IMR-90 (cell line): ENCODE measurements at regions not wholly inside any gene's neighbourhood (a gene's known extent, or its start where the extent isn't known, plus 50 kb on each side); places are given as distances from the start of the nearest gene placed in this dataset.

ENCODE experiments used
- ATAC-seq: fragments of 200-7000 bp; cut with Tn5 transposase; 2 replicates; pipeline ENCODE4 v1.9.1; 2020; ENCODE audit warnings: low read depth, mild to moderate bottlenecking, moderate library complexity
- BruUV-seq: library from RNA; stranded (reverse); fragments of 400-500 nt; replicated peaks from 2 replicates; lab custom pipeline; 2021; lab: Mats Ljungman, UMichigan
- CTCF ChIA-PET: fragments of 300-600 bp; formaldehyde crosslinking; extraction: SDS; loops from one replicate; lab custom pipeline; 2021; ENCODE audit warnings: antibody characterized with exemption; lab: Yijun Ruan, JAX
- POLR2A ChIA-PET: fragments of 300-600 bp; sonication (Branson Sonifier 250); formaldehyde crosslinking; loops from one replicate; lab custom pipeline; 2022; ENCODE audit warnings: antibody characterized with exemption; ENCODE audit not compliant: unreplicated experiment; lab: Charles Lee
- DNase-seq: peaks from one replicate; pipeline ENCODE4 v3.0.0; 2013
- H2AFZ ChIP-seq: replicated peaks from 2 replicates; pipeline ENCODE3; 2013; ENCODE audit warnings: low read length, mild to moderate bottlenecking; ENCODE audit not compliant: poor library complexity
- H2AK5ac ChIP-seq: 2 replicates; pipeline ENCODE4 v1.6.1; 2013; ENCODE audit warnings: low read depth, low read length, inconsistent platforms
- H2AK9ac ChIP-seq: replicated peaks from 2 replicates; pipeline ENCODE3; 2013; ENCODE audit warnings: mild to moderate bottlenecking, low read depth, low read length, moderate library complexity; ENCODE audit not compliant: poor library complexity
- H2BK120ac ChIP-seq: 2 replicates; pipeline ENCODE4 v1.6.1; 2013; ENCODE audit warnings: low read depth, low read length, inconsistent platforms
- H2BK15ac ChIP-seq: 3 replicates; pipeline ENCODE4 v1.6.1; 2013; ENCODE audit warnings: low read depth, low read length, inconsistent platforms
- H2BK20ac ChIP-seq: 2 replicates; pipeline ENCODE4 v1.6.1; 2013; ENCODE audit warnings: low read depth, mild to moderate bottlenecking, inconsistent platforms, low read length, moderate library complexity
- H2BK5ac ChIP-seq: 2 replicates; pipeline ENCODE4 v1.6.1; 2013; ENCODE audit warnings: mild to moderate bottlenecking, low read depth, low read length, inconsistent platforms; ENCODE audit not compliant: poor library complexity, severe bottlenecking
- H3K14ac ChIP-seq: replicated peaks from 2 replicates; pipeline ENCODE4 v1.6.1; 2013; ENCODE audit warnings: low read depth, low read length, inconsistent platforms
- H3K18ac ChIP-seq: 2 replicates; pipeline ENCODE4 v1.6.1; 2013; ENCODE audit warnings: low read depth, low read length, control low read depth
- H3K23ac ChIP-seq: 2 replicates; pipeline ENCODE4 v1.6.1; 2013; ENCODE audit warnings: low read depth, low read length, inconsistent platforms
- H3K27ac ChIP-seq: 2 replicates; pipeline ENCODE4 v1.5.1; 2013; ENCODE audit warnings: mild to moderate bottlenecking, control low read depth, low read length; ENCODE audit not compliant: insufficient read depth
- H3K27me3 ChIP-seq: 2 replicates; pipeline ENCODE4 v1.6.1; 2013; ENCODE audit warnings: low read length; ENCODE audit not compliant: control insufficient read depth, insufficient read depth
- H3K36me3 ChIP-seq: 2 replicates; pipeline ENCODE4 v1.6.1; 2013; ENCODE audit warnings: low read length, mixed read lengths; ENCODE audit not compliant: control insufficient read depth, insufficient read depth
- H3K4ac ChIP-seq: 2 replicates; pipeline ENCODE4 v1.6.1; 2013; ENCODE audit warnings: low read depth, low read length, inconsistent platforms
- H3K4me1 ChIP-seq: 2 replicates; pipeline ENCODE4 v1.6.1; 2013; ENCODE audit warnings: low read length, mixed read lengths; ENCODE audit not compliant: control insufficient read depth, insufficient read depth
- H3K4me2 ChIP-seq: 2 replicates; pipeline ENCODE4 v1.6.1; 2013; ENCODE audit warnings: low read depth, mild to moderate bottlenecking, control low read depth, low read length, moderate library complexity
- H3K4me3 ChIP-seq: 2 replicates; pipeline ENCODE4 v1.5.1; 2013; ENCODE audit warnings: low read depth, mild to moderate bottlenecking, control low read depth, low read length, moderate library complexity; ENCODE audit not compliant: insufficient read depth
- H3K56ac ChIP-seq: 2 replicates; pipeline ENCODE4 v1.6.1; 2013; ENCODE audit warnings: low read length, inconsistent platforms; ENCODE audit not compliant: insufficient read depth; ENCODE audit errors: extremely low read depth
- H3K79me1 ChIP-seq, 2 experiments: 2 replicates each; pipeline ENCODE4 v1.6.1; 2013; ENCODE audit warnings: low read length in 2 of 2, inconsistent platforms in 1 of 2, low read depth in 1 of 2
- H3K9ac ChIP-seq: 2 replicates; pipeline ENCODE4 v1.6.1; 2013; ENCODE audit warnings: low read depth, low read length, control low read depth
- H3K9me1 ChIP-seq: 2 replicates; pipeline ENCODE4 v1.6.1; 2013; ENCODE audit warnings: low read length, inconsistent platforms; ENCODE audit not compliant: insufficient read depth
- H3K9me3 ChIP-seq: 2 replicates; pipeline ENCODE4 v1.6.1; 2013; ENCODE audit warnings: low read length; ENCODE audit not compliant: control insufficient read depth, insufficient read depth
- H4K20me1 ChIP-seq: 2 replicates; pipeline ENCODE4 v1.6.1; 2013; ENCODE audit warnings: low read length, inconsistent platforms; ENCODE audit not compliant: insufficient read depth
- H4K5ac ChIP-seq: 2 replicates; pipeline ENCODE4 v1.6.1; 2013; ENCODE audit warnings: mild to moderate bottlenecking, low read depth, low read length, control low read depth
- H4K8ac ChIP-seq, 2 experiments: 2 replicates each; pipeline ENCODE4 v1.6.1; 2013; ENCODE audit warnings: low read depth in 2 of 2, low read length in 2 of 2, control low read depth in 1 of 2, inconsistent platforms in 1 of 2
- H4K91ac ChIP-seq: 2 replicates; pipeline ENCODE4 v1.6.1; 2013; ENCODE audit warnings: low read depth, low read length, inconsistent platforms; ENCODE audit not compliant: insufficient read depth
- BHLHE40 ChIP-seq: fragments of 150-350 bp; IDR thresholded peaks from 2 replicates; pipeline ENCODE4 v1.6.1; 2016; ENCODE audit warnings: mild to moderate bottlenecking, low read depth, low read length
- CEBPB ChIP-seq: IDR thresholded peaks from 2 replicates; pipeline ENCODE4 v1.6.1; 2012; ENCODE audit warnings: low read depth, low read length, improper control_type of control experiment
- FOS ChIP-seq: fragments of 150-350 bp; IDR thresholded peaks from 2 replicates; pipeline ENCODE4 v1.6.1; 2016; ENCODE audit warnings: low read depth, low read length
- MAZ ChIP-seq: IDR thresholded peaks from 2 replicates; pipeline ENCODE4 v1.6.1; 2012; ENCODE audit warnings: low read depth, mild to moderate bottlenecking, low read length, improper control_type of control experiment, moderate library complexity, borderline replicate concordance
- WGBS, 2 experiments: methylation state at CpG; one replicate each; pipeline versions ENCODE4 v1.1.5 to v1.1.7; 2013; ENCODE audit warnings: missing lambda C conversion rate in 2 of 2; ENCODE audit not compliant: insufficient read length in 1 of 2; ENCODE audit errors: extremely low coverage in 2 of 2; 5-methylcytosine and 5-hydroxymethylcytosine counted together
- dilution Hi-C: fragments of 300-500 bp; cut with HindIII; formaldehyde crosslinking; loops from one replicate; pipeline ENCODE4 v1.14.3; 2018; ENCODE audit warnings: low sequenced_read_pairs; ENCODE audit not compliant: unreplicated experiment
- in situ Hi-C: fragments of 300-500 bp; cut with MboI; formaldehyde crosslinking; loops from 3 replicates; pipeline ENCODE4 v1.14.3; 2019; ENCODE audit warnings: low sequenced_read_pairs, inconsistent platforms, mixed read lengths
- intact Hi-C: fragments of 100-400 bp; cut with micrococcal nuclease; formaldehyde crosslinking; loops from 2 replicates; pipeline ENCODE4 v1.10.0; 2022

- no peaks in the 10 kb centered on the region for H4K20me1 ChIP-seq
- H3K4me1 ChIP-seq = no peaks in the 10 kb centered on the region
- ChIA-PET POLR2A (no interaction called here), CTCF (no interaction called here)
- BruUV-seq = no TSS peak
- H3K18ac ChIP-seq = no peak overlapping the region
- H4K91ac ChIP-seq = no peak overlapping the region
- TF ChIP-seq CEBPB = no peak
- no peak for TF ChIP-seq BHLHE40
- no peak for TF ChIP-seq MAZ
- TF ChIP-seq FOS = no peak
- in situ Hi-C loops = no loop called here
- no peak overlapping the region for H3K14ac ChIP-seq
- WGBS, 2 experiments = 0% methylated on average over 1 of the region's 4 CpGs; no CpG with 5 or more reads in 1 of the 2 experiments
- no peaks in the 10 kb centered on the region for H3K9me3 ChIP-seq
- H3K27ac ChIP-seq = no peak overlapping the region
- H4K5ac ChIP-seq = no peak overlapping the region
- no peak overlapping the region for H2BK120ac ChIP-seq
- no peaks in the 10 kb centered on the region; the same call in 1 of the 2 replicates for H3K9me1 ChIP-seq
- no peaks in the 10 kb centered on the region for H3K79me1 ChIP-seq
- no peak overlapping the region for H2AFZ ChIP-seq
- no peaks in the 10 kb centered on the region for H3K36me3 ChIP-seq
- intact Hi-C loops = no loop called here
- no peak overlapping the region for H3K9ac ChIP-seq
- no peak overlapping the region for H3K56ac ChIP-seq
- no peak overlapping the region for H2BK20ac ChIP-seq
- H3K23ac ChIP-seq = no peak overlapping the region
- no peak overlapping the region for H2BK5ac ChIP-seq
- no peak overlapping the region for H3K4ac ChIP-seq
- H3K27me3 ChIP-seq = no peaks in the 10 kb centered on the region; the same call in 1 of the 2 replicates
- no peak overlapping the region for H2BK15ac ChIP-seq
- no peak for DNase-seq
- dilution Hi-C loops = no loop called here
- H4K8ac ChIP-seq = no peak overlapping the region
- H3K4me3 ChIP-seq = no peak overlapping the region
- no peak overlapping the region for H2AK5ac ChIP-seq
- no peak overlapping the region for H3K4me2 ChIP-seq
- no peak overlapping the region for H2AK9ac ChIP-seq
- no peak for ATAC-seq
Measured at GRCh38 chr6:145532361-145532760, 203.0 kb downstream of the EPM2A start.
